Parathyroid adenoma (tissue), 2 donors: ENCODE measurements at regions not wholly inside any gene's neighbourhood (a gene's known extent, or its start where the extent isn't known, plus 50 kb on each side); places are given as distances from the start of the nearest gene placed in this dataset.

ENCODE experiments used
- H2AFZ ChIP-seq: fragments of 300-600 bp; sonication (generic); one replicate; pipeline ENCODE4 v1.7.0; 2017; ENCODE audit warnings: antibody characterized with exemption, mild to moderate bottlenecking
- H3K27ac ChIP-seq: fragments of 300-600 bp; sonication (generic); one replicate; pipeline ENCODE4 v1.7.0; 2017
- H3K27me3 ChIP-seq: fragments of 300-600 bp; sonication (generic); one replicate; pipeline ENCODE4 v1.7.0; 2017; ENCODE audit warnings: low read length; ENCODE audit not compliant: control insufficient read depth, insufficient read depth
- H3K36me3 ChIP-seq: fragments of 300-600 bp; sonication (generic); one replicate; pipeline ENCODE4 v1.7.0; 2017; ENCODE audit warnings: low read length; ENCODE audit not compliant: control insufficient read depth, insufficient read depth
- H3K4me1 ChIP-seq: fragments of 300-600 bp; sonication (generic); one replicate; pipeline ENCODE4 v1.7.0; 2017; ENCODE audit warnings: control low read depth
- H3K4me2 ChIP-seq: fragments of 300-600 bp; sonication (generic); one replicate; pipeline ENCODE4 v1.7.0; 2017; ENCODE audit warnings: low read length
- H3K4me3 ChIP-seq: fragments of 300-600 bp; sonication (generic); one replicate; pipeline ENCODE4 v1.7.0; 2017; ENCODE audit warnings: low read depth, low read length
- H3K79me2 ChIP-seq: fragments of 300-600 bp; sonication (generic); one replicate; pipeline ENCODE4 v1.7.0; 2017; ENCODE audit warnings: control low read depth
- H3K9ac ChIP-seq: fragments of 300-600 bp; sonication (generic); one replicate; pipeline ENCODE4 v1.7.0; 2017; ENCODE audit warnings: mild to moderate bottlenecking
- H3K9me3 ChIP-seq: fragments of 300-600 bp; sonication (generic); one replicate; pipeline ENCODE4 v1.7.0; 2017; ENCODE audit warnings: low read length; ENCODE audit not compliant: control insufficient read depth
- TF ChIP-seq, protein P1 (sequence below): fragments of 300-600 bp; sonication (generic); IDR thresholded peaks from one replicate; pipeline ENCODE4 v1.7.0; 2017; ENCODE audit warnings: antibody characterized with exemption, mild to moderate bottlenecking
- donor health status: primary hyperparathyroidism.

GRCh38 chr12:92032101-92032500, 113.5 kb downstream of the BTG1 start:
- Histone ChIP-seq H3K79me2 (no peaks in the 10 kb centered on the region), H3K9me3 (no peaks in the 10 kb centered on the region), H3K4me1 (peaks cover 13% of the 10 kb centered on the region), H3K27ac (no peak overlapping the region), H3K4me3 (no peak overlapping the region), H3K27me3 (no peaks in the 10 kb centered on the region), H3K9ac (no peak overlapping the region), H3K4me2 (no peak overlapping the region), H2AFZ (no peak overlapping the region), H3K36me3 (no peaks in the 10 kb centered on the region)
- TF ChIP-seq, protein P1, sequence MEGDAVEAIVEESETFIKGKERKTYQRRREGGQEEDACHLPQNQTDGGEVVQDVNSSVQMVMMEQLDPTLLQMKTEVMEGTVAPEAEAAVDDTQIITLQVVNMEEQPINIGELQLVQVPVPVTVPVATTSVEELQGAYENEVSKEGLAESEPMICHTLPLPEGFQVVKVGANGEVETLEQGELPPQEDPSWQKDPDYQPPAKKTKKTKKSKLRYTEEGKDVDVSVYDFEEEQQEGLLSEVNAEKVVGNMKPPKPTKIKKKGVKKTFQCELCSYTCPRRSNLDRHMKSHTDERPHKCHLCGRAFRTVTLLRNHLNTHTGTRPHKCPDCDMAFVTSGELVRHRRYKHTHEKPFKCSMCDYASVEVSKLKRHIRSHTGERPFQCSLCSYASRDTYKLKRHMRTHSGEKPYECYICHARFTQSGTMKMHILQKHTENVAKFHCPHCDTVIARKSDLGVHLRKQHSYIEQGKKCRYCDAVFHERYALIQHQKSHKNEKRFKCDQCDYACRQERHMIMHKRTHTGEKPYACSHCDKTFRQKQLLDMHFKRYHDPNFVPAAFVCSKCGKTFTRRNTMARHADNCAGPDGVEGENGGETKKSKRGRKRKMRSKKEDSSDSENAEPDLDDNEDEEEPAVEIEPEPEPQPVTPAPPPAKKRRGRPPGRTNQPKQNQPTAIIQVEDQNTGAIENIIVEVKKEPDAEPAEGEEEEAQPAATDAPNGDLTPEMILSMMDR = no peak

- no peak overlapping the region for H3K4me2 ChIP-seq
- H3K4me3 ChIP-seq = no peak overlapping the region
- peaks cover 13% of the 10 kb centered on the region for H3K4me1 ChIP-seq
- H3K9ac ChIP-seq = no peak overlapping the region
- H3K36me3 ChIP-seq = no peaks in the 10 kb centered on the region
- no peaks in the 10 kb centered on the region for H3K9me3 ChIP-seq
- TF ChIP-seq, protein P1 = no peak
- H3K79me2 ChIP-seq = no peaks in the 10 kb centered on the region
- peak overlapping the region; percentile 42 for H3K27ac ChIP-seq
- H2AFZ ChIP-seq = peak overlapping the region; percentile 53
- no peaks in the 10 kb centered on the region for H3K27me3 ChIP-seq
Observed at GRCh38 chr12:92030618-92031017, 115.0 kb downstream of the BTG1 start.

DNA sequence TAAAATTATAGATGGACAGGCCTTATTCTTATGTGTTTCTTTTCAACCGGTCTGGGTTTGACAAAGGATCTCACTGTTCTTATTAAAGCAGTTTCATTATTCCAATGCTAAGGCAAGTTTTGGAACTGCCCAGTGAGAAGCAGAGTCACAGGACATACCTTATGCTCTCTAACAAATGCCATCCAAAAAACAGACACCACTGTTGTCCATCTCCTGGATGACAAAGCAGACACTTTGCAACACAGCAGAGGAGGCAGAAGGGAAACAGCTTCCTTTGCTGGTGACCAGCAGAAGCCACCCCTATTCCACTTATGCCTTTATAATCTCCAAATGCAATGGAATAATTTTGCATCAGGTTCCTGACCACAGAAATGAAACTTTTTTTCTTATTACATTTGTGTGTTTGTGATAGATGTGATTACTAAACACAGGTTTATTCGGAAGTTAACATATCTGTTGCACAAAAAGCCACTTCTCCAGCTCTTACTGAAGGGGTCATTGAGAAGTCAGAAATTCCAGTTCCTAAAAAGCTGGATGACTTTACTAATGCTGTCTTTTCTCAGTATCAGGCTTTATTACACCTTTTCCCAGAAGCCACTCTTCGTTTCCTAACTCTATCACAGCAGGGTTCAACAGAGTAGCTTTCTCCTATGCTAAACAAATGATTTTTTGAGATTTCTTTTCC, 115.6 kb downstream of the BTG1 start:
- Histone ChIP-seq H3K9ac (no peak overlapping the region), H3K36me3 (no peaks in the 10 kb centered on the region), H3K27ac (no peak overlapping the region), H3K79me2 (no peaks in the 10 kb centered on the region), H3K4me3 (no peak overlapping the region), H3K9me3 (no peaks in the 10 kb centered on the region), H3K4me1 (peaks cover 12% of the 10 kb centered on the region), H2AFZ (peak overlapping the region; percentile 53), H3K4me2 (no peak overlapping the region), H3K27me3 (no peaks in the 10 kb centered on the region)
- TF ChIP-seq, protein P1 = no peak

DNA sequence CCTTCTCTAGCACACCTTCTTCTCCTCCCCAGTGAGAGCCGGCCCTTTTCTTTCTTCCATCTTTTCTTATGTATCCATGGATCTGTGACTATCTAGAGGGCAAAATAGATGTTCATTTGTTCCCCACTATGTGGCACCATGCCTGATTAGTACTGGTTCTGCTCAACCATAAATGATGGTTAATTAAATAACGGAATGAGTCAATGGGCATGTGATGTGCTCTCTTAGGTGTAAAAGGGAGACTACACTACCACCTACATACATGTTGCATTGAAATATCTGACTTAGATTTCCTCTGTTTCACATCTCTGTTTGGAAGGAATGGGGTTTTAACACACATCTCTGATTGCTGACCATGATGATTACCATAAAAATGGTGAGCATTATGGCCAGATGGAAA, 116.5 kb downstream of the BTG1 start:
- H3K4me2 ChIP-seq = no peak overlapping the region
- TF ChIP-seq, protein P1 = no peak
- no peak overlapping the region for H2AFZ ChIP-seq
- H3K9me3 ChIP-seq = no peaks in the 10 kb centered on the region
- no peak overlapping the region for H3K4me3 ChIP-seq
- H3K27me3 ChIP-seq = no peaks in the 10 kb centered on the region
- H3K27ac ChIP-seq = no peak overlapping the region
- peaks cover 6% of the 10 kb centered on the region for H3K4me1 ChIP-seq
- no peaks in the 10 kb centered on the region for H3K79me2 ChIP-seq
- no peak overlapping the region for H3K9ac ChIP-seq
- H3K36me3 ChIP-seq = no peaks in the 10 kb centered on the region

GRCh38 chr12:92028441-92028709, 117.3 kb downstream of the BTG1 start:
- Histone ChIP-seq H3K9me3 (no peaks in the 10 kb centered on the region), H3K4me2 (no peak overlapping the region), H3K27ac (no peak overlapping the region), H3K79me2 (no peaks in the 10 kb centered on the region), H3K27me3 (no peaks in the 10 kb centered on the region), H2AFZ (no peak overlapping the region), H3K4me3 (no peak overlapping the region), H3K36me3 (no peaks in the 10 kb centered on the region), H3K9ac (no peak overlapping the region), H3K4me1 (peaks cover 6% of the 10 kb centered on the region)
- TF ChIP-seq, protein P1 = no peak
